Pancreas (tissue), 10 donors: ENCODE measurements at regions not wholly inside any gene's neighbourhood (a gene's known extent, or its start where the extent isn't known, plus 50 kb on each side); places are given as distances from the start of the nearest gene placed in this dataset.
A peak's percentile ranks its signal among the peaks of the same experiment; 100 is the strongest.

Source experiments
- ATAC-seq, 4 donors: fragments of 200-7000 bp; cut with Tn5 transposase; one replicate each; pipeline versions ENCODE4 v1.8.0 to v1.9.1; 2020; ENCODE audit warnings: mild to moderate bottlenecking in 4 of 4, moderate library complexity in 4 of 4
- DNase-seq, 6 donors: peaks; one replicate each; pipeline ENCODE4 v3.0.0-alpha.2; 2020
- FAIRE-seq: peaks from 2 replicates; lab custom pipeline; 2012; peaks lifted over from hg19 to GRCh38; lab: Jason Lieb, UNC
- H3K27ac ChIP-seq, 4 donors: fragments of 200-600 bp; sonication (generic); 1 replicate in 3 of 4; 2 replicates in 1 of 4; pipeline versions ENCODE4 v1.5.0 to v1.8.0; 2020
- H3K27me3 ChIP-seq, 4 donors: fragments of 200-600 bp; one replicate each; pipeline ENCODE4 v1.8.0; 2021
- H3K36me3 ChIP-seq, 3 donors: fragments of 200-600 bp; sonication (generic) in 1 of 3; one replicate each; pipeline versions ENCODE4 v1.5.0 to v1.8.0; 2020 to 2021
- H3K4me1 ChIP-seq, 3 donors: fragments of 200-600 bp; one replicate each; pipeline ENCODE4 v1.8.0; 2021
- H3K4me3 ChIP-seq, 4 donors: fragments of 200-600 bp; sonication (generic) in 2 of 4; one replicate each; pipeline versions ENCODE4 v1.5.0 to v1.8.0; 2020 to 2021
- H3K9me3 ChIP-seq, 4 donors: fragments of 200-600 bp; one replicate each; pipeline ENCODE4 v1.8.0; 2021
- WGBS, 2 donors: extraction: QIAGEN DNeasy Blood & Tissue Kit; methylation state at CpG; one replicate each; pipeline ENCODE4 v1.1.7; 2013; 5-methylcytosine and 5-hydroxymethylcytosine counted together
- intact Hi-C, 3 donors: fragments of 100-400 bp; cut with DNase I; formaldehyde crosslinking; loops; one replicate each; pipeline versions ENCODE4 v1.11.1 to v1.14.2; 2022
- TF ChIP-seq, protein P1 (sequence below), 4 donors: fragments of 200-600 bp; sonication (generic) in 3 of 4; IDR thresholded peaks; one replicate each; pipeline versions ENCODE4 v1.5.0 to v1.8.0; 2021; ENCODE audit warnings: antibody characterized with exemption in 4 of 4
- donor health status: healthy with polysubstance abuse.
- donor health status: DM: no; HTN: no; CAD: no; lungs with moderate emphysema.
- donor health status: DM: no; HTN: no; CAD: no.
- donor health status: control.
- donor health status: control.
- donor health status: Bipolar disorder and iron deficiency.
- donor health status: DM: yes; HTN: yes; CAD: no.
- donor health status: DM: no; HTN: no; CAD: no.
- donor health status: DM: no; HTN: no; CAD: no.
- donor health status: DM: yes; HTN: yes; CAD: no.

DNA sequence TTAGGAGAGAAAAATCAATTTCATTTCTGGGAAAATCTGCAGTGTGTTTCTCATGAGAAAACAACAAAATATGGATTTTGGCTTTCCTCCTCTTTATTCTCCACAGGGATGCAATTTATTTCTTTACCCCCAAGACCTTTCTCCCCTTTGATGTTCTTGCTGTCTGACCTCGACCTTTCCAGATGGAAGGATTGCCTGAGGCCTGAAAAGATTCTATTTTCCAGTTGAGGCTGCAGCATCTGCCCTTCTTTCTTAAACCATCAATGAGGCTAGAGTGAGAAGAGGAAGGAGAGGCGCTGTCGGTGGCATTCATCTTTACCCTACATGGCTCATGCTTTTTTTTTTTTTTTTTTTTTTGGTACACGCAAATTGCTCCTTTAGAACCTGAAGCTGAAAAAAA lies 344.2 kb upstream of the BTBD3 start:
- Histone ChIP-seq H3K36me3 (no peaks in the 10 kb centered on the region), H3K4me1 (no peaks in the 10 kb centered on the region), H3K27ac (no peak overlapping the region), H3K4me3 (no peak overlapping the region), H3K9me3 (no peaks in the 10 kb centered on the region), H3K27me3 (no peaks in the 10 kb centered on the region)
- ATAC-seq (no peak), FAIRE-seq (no peak), DNase-seq (no peak)
- TF ChIP-seq, protein P1, sequence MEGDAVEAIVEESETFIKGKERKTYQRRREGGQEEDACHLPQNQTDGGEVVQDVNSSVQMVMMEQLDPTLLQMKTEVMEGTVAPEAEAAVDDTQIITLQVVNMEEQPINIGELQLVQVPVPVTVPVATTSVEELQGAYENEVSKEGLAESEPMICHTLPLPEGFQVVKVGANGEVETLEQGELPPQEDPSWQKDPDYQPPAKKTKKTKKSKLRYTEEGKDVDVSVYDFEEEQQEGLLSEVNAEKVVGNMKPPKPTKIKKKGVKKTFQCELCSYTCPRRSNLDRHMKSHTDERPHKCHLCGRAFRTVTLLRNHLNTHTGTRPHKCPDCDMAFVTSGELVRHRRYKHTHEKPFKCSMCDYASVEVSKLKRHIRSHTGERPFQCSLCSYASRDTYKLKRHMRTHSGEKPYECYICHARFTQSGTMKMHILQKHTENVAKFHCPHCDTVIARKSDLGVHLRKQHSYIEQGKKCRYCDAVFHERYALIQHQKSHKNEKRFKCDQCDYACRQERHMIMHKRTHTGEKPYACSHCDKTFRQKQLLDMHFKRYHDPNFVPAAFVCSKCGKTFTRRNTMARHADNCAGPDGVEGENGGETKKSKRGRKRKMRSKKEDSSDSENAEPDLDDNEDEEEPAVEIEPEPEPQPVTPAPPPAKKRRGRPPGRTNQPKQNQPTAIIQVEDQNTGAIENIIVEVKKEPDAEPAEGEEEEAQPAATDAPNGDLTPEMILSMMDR (IDR thresholded peaks at IDR 0.05), result no peak
- 68 to 80% methylated on average over 4 of the region's 4 CpGs for WGBS, 2 donors
- intact Hi-C loops, result no loop called here

DNA sequence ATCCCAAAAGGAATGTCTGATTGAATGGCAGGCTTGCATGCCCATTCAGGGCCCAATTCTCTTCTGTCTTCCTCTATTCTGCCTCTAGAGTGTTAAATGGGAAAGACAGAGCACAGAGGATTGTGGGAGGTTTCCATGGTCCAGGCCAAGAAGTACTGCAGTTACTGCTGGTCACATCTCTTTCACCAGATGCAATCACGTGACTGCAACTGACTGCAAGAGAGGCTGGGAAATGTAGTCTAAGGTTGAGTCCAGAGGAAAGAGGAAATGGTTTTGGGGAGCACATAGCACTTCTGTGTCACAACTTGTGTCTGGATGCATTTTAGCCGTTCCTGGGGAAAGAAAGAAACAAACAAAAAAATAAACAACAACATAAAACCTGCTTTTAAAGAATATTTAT lies 336.4 kb upstream of the BTBD3 start:
- no peak overlapping the region for H3K4me3 ChIP-seq
- H3K9me3 ChIP-seq, result no peaks in the 10 kb centered on the region
- TF ChIP-seq, protein P1 (IDR thresholded peaks at IDR 0.05), result no peak
- H3K4me1 ChIP-seq, result no peaks in the 10 kb centered on the region
- intact Hi-C loops, result no loop called here
- ATAC-seq (no peak), DNase-seq (no peak), FAIRE-seq (no peak)
- no peaks in the 10 kb centered on the region for H3K36me3 ChIP-seq
- H3K27ac ChIP-seq, result no peak overlapping the region
- no peaks in the 10 kb centered on the region for H3K27me3 ChIP-seq
- WGBS, 2 donors, result 60 to 76% methylated on average over 2 of the region's 2 CpGs

DNA sequence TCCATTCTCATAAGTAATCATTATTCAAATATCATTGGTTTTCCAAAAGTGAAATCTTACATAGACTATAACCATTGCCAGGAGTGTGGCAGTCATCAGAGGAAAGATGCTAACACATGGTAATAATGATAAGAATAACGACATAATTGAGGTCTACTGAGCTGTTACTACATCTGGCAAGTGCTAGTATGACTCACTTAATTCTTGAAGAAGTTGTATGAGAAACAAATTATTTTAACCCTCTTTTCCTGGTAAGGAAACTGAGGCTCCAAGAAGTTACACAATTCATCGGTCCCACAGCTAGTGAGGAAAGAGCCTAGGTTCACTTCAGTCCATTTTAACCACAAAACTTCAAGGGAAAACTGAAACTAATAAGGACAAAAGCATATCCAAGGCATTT lies 335.6 kb upstream of the BTBD3 start:
- WGBS, 2 donors, result 56 to 63% methylated on average over 2 of the region's 2 CpGs
- H3K4me1 ChIP-seq, result no peaks in the 10 kb centered on the region
- no peak overlapping the region for H3K4me3 ChIP-seq
- no peaks in the 10 kb centered on the region for H3K36me3 ChIP-seq
- no peaks in the 10 kb centered on the region for H3K9me3 ChIP-seq
- intact Hi-C loops, result no loop called here
- TF ChIP-seq, protein P1 (IDR thresholded peaks at IDR 0.05), result no peak
- no peaks in the 10 kb centered on the region for H3K27me3 ChIP-seq
- no peak for ATAC-seq
- no peak for FAIRE-seq
- DNase-seq, result no peak
- no peak overlapping the region for H3K27ac ChIP-seq

DNA sequence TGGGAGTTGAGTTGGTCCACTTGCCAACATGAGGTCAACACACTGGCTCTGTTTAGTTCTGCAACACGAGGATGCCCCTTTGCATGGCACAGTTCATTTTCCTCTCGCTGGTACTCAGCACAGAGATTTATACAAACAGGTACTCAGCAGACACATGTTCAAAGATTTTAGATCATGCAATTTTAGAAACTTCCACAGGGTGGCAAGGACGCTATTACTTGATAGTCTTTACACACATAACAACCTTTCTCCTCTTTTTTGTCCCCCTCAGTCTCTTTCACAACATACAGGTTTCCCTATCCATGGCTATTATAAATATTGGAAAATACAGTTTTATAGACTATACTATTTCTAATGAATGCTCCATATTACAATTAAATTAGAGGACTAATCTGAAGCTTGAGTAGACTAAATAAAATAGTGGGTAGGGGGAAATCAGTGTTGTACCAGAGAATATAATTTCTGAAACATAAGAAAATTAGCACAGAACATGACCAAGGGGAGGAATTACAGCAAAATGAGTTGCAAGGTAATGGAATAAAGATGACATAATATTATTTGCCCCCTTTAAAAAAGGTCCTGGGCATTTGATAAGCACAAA lies 331.8 kb upstream of the BTBD3 start:
- 9 to 12% methylated on average over 3 of the region's 3 CpGs for WGBS, 2 donors
- ATAC-seq, result peak in 3 of 4 donors; percentile 25 to 62 (median 38)
- Histone ChIP-seq H3K9me3 (no peaks in the 10 kb centered on the region), H3K36me3 (no peaks in the 10 kb centered on the region), H3K4me1 (no peaks in the 10 kb centered on the region), H3K4me3 (no peak overlapping the region), H3K27me3 (no peaks in the 10 kb centered on the region), H3K27ac (no peak overlapping the region)
- intact Hi-C loops, result no loop called here
- TF ChIP-seq, protein P1 (IDR thresholded peaks at IDR 0.05), result peak in 2 of 4 donors; percentile 19 to 28
- DNase-seq, result no peak
- FAIRE-seq, result no peak

DNA sequence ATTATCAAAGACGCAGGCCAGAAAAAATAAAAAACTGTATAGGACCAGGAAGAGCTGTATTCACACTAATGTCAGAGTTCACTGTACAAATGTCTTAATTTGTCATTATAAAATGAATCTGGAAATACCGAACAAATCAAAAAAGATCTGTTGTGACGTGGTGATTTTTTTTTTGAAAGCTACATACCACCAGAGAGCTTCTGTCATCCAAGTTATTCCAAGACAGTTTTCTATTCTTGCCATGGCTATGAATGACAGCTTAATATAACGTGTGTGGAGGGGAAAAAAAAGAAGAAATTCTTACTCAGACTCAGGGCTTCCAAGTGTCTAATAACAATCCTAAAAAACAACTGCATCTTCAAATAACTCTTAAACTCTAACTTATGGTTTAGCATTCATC lies 328.8 kb upstream of the BTBD3 start:
- Histone ChIP-seq H3K4me1 (no peaks in the 10 kb centered on the region), H3K27ac (no peak overlapping the region), H3K4me3 (no peak overlapping the region), H3K36me3 (no peaks in the 10 kb centered on the region), H3K27me3 (no peaks in the 10 kb centered on the region), H3K9me3 (no peaks in the 10 kb centered on the region)
- WGBS, 2 donors, result 61 to 63% methylated on average over 4 of the region's 4 CpGs
- ATAC-seq, result no peak
- no peak for FAIRE-seq
- DNase-seq, result no peak
- intact Hi-C loops, result no loop called here
- TF ChIP-seq, protein P1 (IDR thresholded peaks at IDR 0.05), result no peak
